GM21737 (cell line): ENCODE measurements at regions not wholly inside any gene's neighbourhood (a gene's known extent, or its start where the extent isn't known, plus 50 kb on each side); places are given as distances from the start of the nearest gene placed in this dataset.
"Not testable (repeated sequence)": the region's sequence is repeated elsewhere in the genome, so short reads cannot be mapped to it uniquely, and the experiment has no call there.

ENCODE experiments used
- ATAC-seq: cut with Tn5 transposase; IDR thresholded peaks from one replicate; pipeline ENCODE4 v1.9.1; 2021; ENCODE audit warnings: mild to moderate bottlenecking, moderate library complexity; ENCODE audit not compliant: unreplicated experiment

GRCh38 chr11:13128354-13128753, 119.2 kb downstream of the RASSF10 start:
- ATAC-seq: no peak

GRCh38 chr11:13134066-13134465, 125.0 kb downstream of the RASSF10 start:
- no peak for ATAC-seq

- ATAC-seq: no peak
Observed at GRCh38 chr11:13134886-13135285, 125.8 kb downstream of the RASSF10 start.

GRCh38 chr11:13135385-13136271, 126.5 kb downstream of the RASSF10 start:
- ATAC-seq: no peak

- no peak for ATAC-seq
Observed at GRCh38 chr11:13136272-13136596, 127.1 kb downstream of the RASSF10 start.

GRCh38 chr11:13137844-13138301, 128.8 kb downstream of the RASSF10 start:
- no peak for ATAC-seq

GRCh38 chr11:13139085-13139484, 130.0 kb downstream of the RASSF10 start:
- ATAC-seq: not testable (repeated sequence)

- ATAC-seq: peak; percentile 91
Observed at GRCh38 chr11:13140028-13140870, 131.1 kb downstream of the RASSF10 start.

GRCh38 chr11:13140873-13141655, 131.9 kb downstream of the RASSF10 start:
- ATAC-seq: no peak

GRCh38 chr11:13141731-13142709, 132.9 kb downstream of the RASSF10 start:
- no peak for ATAC-seq

- no peak for ATAC-seq
Observed at GRCh38 chr11:13143486-13144297, 133.9 kb upstream of the BMAL1 start.

- ATAC-seq: no peak
Observed at GRCh38 chr11:13145461-13145860, 132.1 kb upstream of the BMAL1 start.

GRCh38 chr11:13149991-13150390, 127.6 kb upstream of the BMAL1 start:
- no peak for ATAC-seq

GRCh38 chr11:13150487-13150886, 127.1 kb upstream of the BMAL1 start:
- ATAC-seq: no peak

- ATAC-seq: no peak
Observed at GRCh38 chr11:13152264-13152663, 125.3 kb upstream of the BMAL1 start.

- no peak for ATAC-seq
Observed at GRCh38 chr11:13152736-13153541, 124.7 kb upstream of the BMAL1 start.

- ATAC-seq: not testable (repeated sequence)
Observed at GRCh38 chr11:13154374-13154773, 123.2 kb upstream of the BMAL1 start.

- ATAC-seq: no peak
Observed at GRCh38 chr11:13160346-13160745, 117.2 kb upstream of the BMAL1 start.
